H9 (cell line): ENCODE measurements at regions not wholly inside any gene's neighbourhood (a gene's known extent, or its start where the extent isn't known, plus 50 kb on each side); places are given as distances from the start of the nearest gene placed in this dataset.

Experiments
- DNase-seq: peaks from one replicate; pipeline ENCODE4 v3.0.0-alpha.2; 2017
- H2AFZ ChIP-seq: one replicate; pipeline ENCODE4 v1.6.1; 2013; ENCODE audit warnings: mild to moderate bottlenecking, low read length, control low read depth, moderate library complexity
- H2AK5ac ChIP-seq: 2 replicates; pipeline ENCODE4 v1.6.1; 2013; ENCODE audit warnings: low read length, control low read depth, mixed read lengths; ENCODE audit not compliant: insufficient read length
- H2BK120ac ChIP-seq: one replicate; pipeline ENCODE4 v1.6.1; 2013; ENCODE audit warnings: low read depth, mild to moderate bottlenecking, low read length, control low read depth, inconsistent platforms; ENCODE audit not compliant: poor library complexity, severe bottlenecking
- H2BK12ac ChIP-seq: 2 replicates; pipeline ENCODE4 v1.6.1; 2013; ENCODE audit warnings: low read length, control low read depth, mixed read lengths, low read depth; ENCODE audit not compliant: insufficient read length
- H2BK15ac ChIP-seq: 2 replicates; pipeline ENCODE4 v1.6.1; 2013; ENCODE audit warnings: low read depth, low read length, control low read depth
- H2BK20ac ChIP-seq: one replicate; pipeline ENCODE4 v1.6.1; 2013; ENCODE audit warnings: low read depth, mild to moderate bottlenecking, low read length, control low read depth, inconsistent platforms; ENCODE audit not compliant: poor library complexity, severe bottlenecking
- H2BK5ac ChIP-seq: 2 replicates; pipeline ENCODE4 v1.6.1; 2013; ENCODE audit warnings: low read length, control low read depth, mixed read lengths; ENCODE audit not compliant: insufficient read length
- H3K14ac ChIP-seq: 2 replicates; pipeline ENCODE4 v1.6.1; 2013; ENCODE audit warnings: low read length, control low read depth; ENCODE audit not compliant: insufficient read depth
- H3K18ac ChIP-seq: 2 replicates; pipeline ENCODE4 v1.6.1; 2013; ENCODE audit warnings: low read depth, mild to moderate bottlenecking, mixed read lengths, low read length, control low read depth; ENCODE audit not compliant: insufficient read length
- H3K23ac ChIP-seq: 2 replicates; pipeline ENCODE4 v1.6.1; 2013; ENCODE audit warnings: low read length, control low read depth, mixed read lengths, low read depth; ENCODE audit not compliant: insufficient read length
- H3K23me2 ChIP-seq: 2 replicates; pipeline ENCODE4 v1.6.1; 2013; ENCODE audit warnings: low read depth, mild to moderate bottlenecking, mixed read lengths, low read length, control low read depth; ENCODE audit not compliant: insufficient read length, poor library complexity, severe bottlenecking
- H3K27ac ChIP-seq: 2 replicates; pipeline ENCODE4 v1.5.1; 2013; ENCODE audit warnings: low read length, control low read depth, mixed read lengths, low read depth; ENCODE audit not compliant: insufficient read length
- H3K27me3 ChIP-seq: 2 replicates; pipeline ENCODE4 v1.6.1; 2013; ENCODE audit warnings: low read length, control low read depth, inconsistent platforms; ENCODE audit not compliant: insufficient read depth
- H3K4ac ChIP-seq: 2 replicates; pipeline ENCODE4 v1.6.1; 2013; ENCODE audit warnings: low read depth, mild to moderate bottlenecking, control low read depth, inconsistent platforms, low read length, moderate library complexity
- H3K4me1 ChIP-seq: 2 replicates; pipeline ENCODE4 v1.6.1; 2013; ENCODE audit warnings: low read length, control low read depth, inconsistent platforms; ENCODE audit not compliant: insufficient read depth
- H3K4me2 ChIP-seq: 2 replicates; pipeline ENCODE4 v1.6.1; 2013; ENCODE audit warnings: low read length, control low read depth, mixed read lengths; ENCODE audit not compliant: insufficient read length, insufficient read depth
- H3K56ac ChIP-seq: 2 replicates; pipeline ENCODE4 v1.6.1; 2013; ENCODE audit warnings: low read depth, mild to moderate bottlenecking, mixed read lengths, low read length, control low read depth; ENCODE audit not compliant: insufficient read length
- H3K79me1 ChIP-seq: 2 replicates; pipeline ENCODE4 v1.6.1; 2013; ENCODE audit warnings: low read depth, mild to moderate bottlenecking, moderate library complexity, low read length, control low read depth, inconsistent platforms; ENCODE audit not compliant: insufficient read depth, poor library complexity, severe bottlenecking
- H3K79me2 ChIP-seq: 2 replicates; pipeline ENCODE4 v1.6.1; 2013; ENCODE audit warnings: low read length, control low read depth, inconsistent platforms; ENCODE audit not compliant: insufficient read depth
- H3K9ac ChIP-seq: 2 replicates; pipeline ENCODE4 v1.6.1; 2013; ENCODE audit warnings: low read length, control low read depth, mixed read lengths; ENCODE audit not compliant: insufficient read length; ENCODE audit errors: extremely low read depth
- H3K9me3 ChIP-seq: one replicate; pipeline ENCODE4 v1.6.1; 2013; ENCODE audit warnings: low read depth, low read length, inconsistent platforms; ENCODE audit not compliant: control insufficient read depth
- H3T11ph ChIP-seq: one replicate; pipeline ENCODE4 v1.6.1; 2013; ENCODE audit warnings: mild to moderate bottlenecking, low read length, control low read depth, inconsistent platforms
- H4K20me1 ChIP-seq: one replicate; pipeline ENCODE4 v1.6.1; 2013; ENCODE audit not compliant: control insufficient read depth, insufficient read length, insufficient read depth
- H4K5ac ChIP-seq: 2 replicates; pipeline ENCODE4 v1.6.1; 2013; ENCODE audit warnings: low read depth, mild to moderate bottlenecking, mixed read lengths, low read length, control low read depth; ENCODE audit not compliant: insufficient read length
- H4K8ac ChIP-seq: replicated peaks from 2 replicates; pipeline ENCODE4 v1.6.1; 2013; ENCODE audit warnings: low read length, control low read depth, mixed read lengths, low read depth; ENCODE audit not compliant: insufficient read length
- H4K91ac ChIP-seq: 2 replicates; pipeline ENCODE4 v1.6.1; 2013; ENCODE audit warnings: low read depth, mild to moderate bottlenecking, moderate library complexity, mixed read lengths, low read length, control low read depth; ENCODE audit not compliant: insufficient read length
- H3K27ac Mint-ChIP-seq, 3 experiments: 2 replicates in 2 of 3; 3 replicates in 1 of 3; pipeline ENCODE4 v1.8.0; 2020 to 2021; ENCODE audit warnings: mixed read lengths in 3 of 3, mild to moderate bottlenecking in 1 of 3, moderate library complexity in 1 of 3
- H3K27me3 Mint-ChIP-seq: 2 replicates; pipeline ENCODE4 v1.8.0; 2021; ENCODE audit warnings: low read depth, mild to moderate bottlenecking, moderate library complexity, mixed read lengths
- H3K36me3 Mint-ChIP-seq, 3 experiments: 2 replicates in 2 of 3; 3 replicates in 1 of 3; pipeline ENCODE4 v1.8.0; 2020 to 2021; ENCODE audit warnings: low read depth in 3 of 3, mixed read lengths in 3 of 3; ENCODE audit not compliant: insufficient read depth in 1 of 3
- H3K4me1 Mint-ChIP-seq, 2 experiments: 2 replicates each; pipeline ENCODE4 v1.8.0; 2020; ENCODE audit warnings: mixed read lengths in 2 of 2
- H3K4me3 Mint-ChIP-seq, 2 experiments: 2 replicates in 1 of 2; 3 replicates in 1 of 2; pipeline ENCODE4 v1.8.0; 2020 to 2021; ENCODE audit warnings: mild to moderate bottlenecking in 2 of 2, mixed read lengths in 2 of 2, moderate library complexity in 1 of 2
- H3K9me3 Mint-ChIP-seq, 2 experiments: 2 replicates in 1 of 2; 3 replicates in 1 of 2; pipeline ENCODE4 v1.8.0; 2020; ENCODE audit warnings: mild to moderate bottlenecking in 2 of 2, mixed read lengths in 2 of 2, moderate library complexity in 1 of 2
- CTCF ChIP-seq: fragments of 200-600 bp; sonication (generic); conservative IDR thresholded peaks from 3 replicates; pipeline ENCODE4 v1.8.0; 2021; ENCODE audit warnings: antibody characterized with exemption, mild to moderate bottlenecking
- WGBS: extraction: QIAGEN DNeasy Blood & Tissue Kit; methylation state at CpG from one replicate; pipeline ENCODE4 v1.1.7; 2013; ENCODE audit warnings: missing lambda C conversion rate, low lambda C conversion rate, mixed read lengths; ENCODE audit not compliant: insufficient read length; ENCODE audit errors: extremely low coverage; 5-methylcytosine and 5-hydroxymethylcytosine counted together

- Histone ChIP-seq H2AFZ (no peak overlapping the region), H2AK5ac (no peak overlapping the region), H4K5ac (no peak overlapping the region), H3K79me2 (no peaks in the 10 kb centered on the region), H2BK120ac (no peak overlapping the region), H3K14ac (no peak overlapping the region), H3K4me2 (no peak overlapping the region), H3K9me3 (no peaks in the 10 kb centered on the region), H2BK12ac (no peak overlapping the region), H2BK5ac (no peak overlapping the region), H3K4ac (no peak overlapping the region), H3K79me1 (no peaks in the 10 kb centered on the region), H3K4me1 (no peaks in the 10 kb centered on the region), H3K27ac (no peak overlapping the region), H3K23me2 (no peaks in the 10 kb centered on the region), H3K56ac (no peak overlapping the region), H3K9ac (no peak overlapping the region), H4K8ac (no peak overlapping the region), H4K91ac (no peak overlapping the region), H3K23ac (no peak overlapping the region), H3K27me3 (no peaks in the 10 kb centered on the region), H3K18ac (no peak overlapping the region), H4K20me1 (no peaks in the 10 kb centered on the region), H3T11ph (no peak overlapping the region), H2BK20ac (no peak overlapping the region), H2BK15ac (no peak overlapping the region)
- Mint-ChIP-seq H3K4me1 (no peaks in the 10 kb centered on the region), H3K4me3 (no peak overlapping the region), H3K36me3 (no peaks in the 10 kb centered on the region; a peak in 1 of 7 replicates), H3K27me3 (no peaks in the 10 kb centered on the region), H3K27ac (no peak overlapping the region), H3K9me3 (no peaks in the 10 kb centered on the region)
- no peak for TF ChIP-seq CTCF
- WGBS, result no CpG with 5 or more reads among the region's 1 CpG
- DNase-seq, result no peak
Observed at GRCh38 chr16:74210245-74210644, 86.4 kb upstream of the PSMD7 start.
